BJ (cell line): ENCODE measurements at regions not wholly inside any gene's neighbourhood (a gene's known extent, or its start where the extent isn't known, plus 50 kb on each side); places are given as distances from the start of the nearest gene placed in this dataset.

ENCODE experiments used
- CTCF ChIA-PET: fragments of 350-600 bp; formaldehyde crosslinking; extraction: SDS; loops from one replicate; lab custom pipeline; 2021; ENCODE audit warnings: antibody characterized with exemption, inconsistent platforms; lab: Yijun Ruan, JAX
- POLR2A ChIA-PET: fragments of 300-600 bp; sonication (Branson Sonifier 250); formaldehyde crosslinking; extraction: SDS; loops from one replicate; lab custom pipeline; 2021; ENCODE audit warnings: antibody characterized with exemption; lab: Charles Lee
- DNase-seq: peaks from one replicate; pipeline ENCODE4 v3.0.0-alpha.2; 2011; ENCODE audit warnings: low read depth
- H3K27me3 ChIP-seq: 2 replicates; pipeline ENCODE4 v1.6.0; 2011; ENCODE audit warnings: low read length; ENCODE audit not compliant: control insufficient read depth, insufficient read depth
- H3K36me3 ChIP-seq: 2 replicates; pipeline ENCODE4 v1.5.1; 2011; ENCODE audit warnings: low read length; ENCODE audit not compliant: control insufficient read depth, insufficient read depth
- H3K4me3 ChIP-seq: 2 replicates; pipeline ENCODE4 v1.5.1; 2011; ENCODE audit warnings: low read depth, mild to moderate bottlenecking, control low read depth, low read length
- CTCF ChIP-seq: IDR thresholded peaks from 2 replicates; pipeline ENCODE4 v1.5.1; 2011; ENCODE audit warnings: low read depth, mild to moderate bottlenecking, control low read depth, inconsistent platforms, low read length, moderate library complexity; ENCODE audit not compliant: insufficient read depth

GRCh38 chr2:240319221-240319854 is 116.1 kb upstream of the GPC1 start:
- TF ChIP-seq CTCF, result no peak
- no peaks in the 10 kb centered on the region for H3K27me3 ChIP-seq
- H3K4me3 ChIP-seq, result no peak overlapping the region
- ChIA-PET CTCF (interaction anchor here (1.1 kb wide), 1 partner anchor 14 kb away, joined by 3 read pairs; no protein-coding TSS in a partner anchor), POLR2A (no interaction called here)
- no peak for DNase-seq
- H3K36me3 ChIP-seq, result no peaks in the 10 kb centered on the region

- ChIA-PET POLR2A (no interaction called here), CTCF (interaction anchor here (0.6 kb wide), 1 partner anchor 47 kb away, joined by 3 read pairs; no protein-coding TSS in a partner anchor)
- no peak overlapping the region for H3K4me3 ChIP-seq
Observed at GRCh38 chr2:240319855-240320203, 115.6 kb upstream of the GPC1 start.

GRCh38 chr2:240320204-240320993 is 115.1 kb upstream of the GPC1 start:
- POLR2A ChIA-PET, result no interaction called here
- TF ChIP-seq CTCF, result no peak
- Histone ChIP-seq H3K27me3 (no peaks in the 10 kb centered on the region), H3K4me3 (no peak overlapping the region), H3K36me3 (no peaks in the 10 kb centered on the region)
- peak; percentile 76 for DNase-seq
- CTCF ChIA-PET, result interaction anchor here (0.6 kb wide), 2 partner anchors 12 to 48 kb away, joined by 3 read pairs; no protein-coding TSS in a partner anchor

More at GRCh38 chr2:240319855-240320203, 115.6 kb upstream of the GPC1 start:
- Histone ChIP-seq H3K27me3 (no peaks in the 10 kb centered on the region), H3K36me3 (no peaks in the 10 kb centered on the region)
- no peak for DNase-seq
- TF ChIP-seq CTCF, result no peak

- DNase-seq, result peak; percentile 10
- TF ChIP-seq CTCF, result no peak
- POLR2A ChIA-PET, result no interaction called here
- Histone ChIP-seq H3K36me3 (no peaks in the 10 kb centered on the region), H3K27me3 (no peaks in the 10 kb centered on the region), H3K4me3 (no peak overlapping the region)
- CTCF ChIA-PET, result interaction anchor here (0.6 kb wide), 1 partner anchor 21 kb away, joined by 3 read pairs; no protein-coding TSS in a partner anchor
Observed at GRCh38 chr2:240322231-240322955, 113.1 kb upstream of the GPC1 start.

- TF ChIP-seq CTCF, result no peak
- CTCF ChIA-PET, result interaction anchor here (0.6 kb wide), 1 partner anchor 20 kb away, joined by 3 read pairs; no protein-coding TSS in a partner anchor
Observed at GRCh38 chr2:240322991-240323390, 112.5 kb upstream of the GPC1 start.

More at GRCh38 chr2:240322991-240323390, 112.5 kb upstream of the GPC1 start:
- H3K4me3 ChIP-seq, result no peak overlapping the region
- no peaks in the 10 kb centered on the region for H3K27me3 ChIP-seq
- H3K36me3 ChIP-seq, result no peaks in the 10 kb centered on the region
- no peak for DNase-seq
- POLR2A ChIA-PET, result no interaction called here
